Nephron progenitor cell (in vitro differentiated cells): ENCODE measurements at regions not wholly inside any gene's neighbourhood (a gene's known extent, or its start where the extent isn't known, plus 50 kb on each side); places are given as distances from the start of the nearest gene placed in this dataset.
A peak's percentile ranks its signal among the peaks of the same experiment; 100 is the strongest.
"Not testable (repeated sequence)": the region's sequence is repeated elsewhere in the genome, so short reads cannot be mapped to it uniquely, and the experiment has no call there.

Source experiments
- DNase-seq: peaks from one replicate; pipeline ENCODE4 v3.0.0; 2021
- H3K27ac Mint-ChIP-seq: 2 replicates; pipeline ENCODE4 v1.8.0; 2021; ENCODE audit warnings: mild to moderate bottlenecking, moderate library complexity, mixed read lengths
- H3K27me3 Mint-ChIP-seq: 2 replicates; pipeline ENCODE4 v1.8.0; 2021; ENCODE audit warnings: mild to moderate bottlenecking, low read depth, mixed read lengths; ENCODE audit not compliant: poor library complexity
- H3K36me3 Mint-ChIP-seq: 2 replicates; pipeline ENCODE4 v1.8.0; 2021; ENCODE audit warnings: low read depth, mixed read lengths
- H3K4me1 Mint-ChIP-seq: 2 replicates; pipeline ENCODE4 v1.8.0; 2021; ENCODE audit warnings: mixed read lengths
- H3K4me3 Mint-ChIP-seq: 2 replicates; pipeline ENCODE4 v1.8.0; 2021; ENCODE audit warnings: mild to moderate bottlenecking, moderate library complexity, mixed read lengths
- H3K9me3 Mint-ChIP-seq: 2 replicates; pipeline ENCODE4 v1.8.0; 2021; ENCODE audit warnings: mild to moderate bottlenecking, moderate library complexity, mixed read lengths
- CTCF ChIP-seq: fragments of 200-600 bp; sonication (generic); IDR thresholded peaks from 2 replicates; pipeline ENCODE4 v1.5.0; 2021; ENCODE audit warnings: antibody characterized with exemption

- DNase-seq: no peak
- Mint-ChIP-seq H3K27me3 (peaks cover 4% of the 10 kb centered on the region), H3K36me3 (peaks cover 22% of the 10 kb centered on the region), H3K9me3 (peaks cover 33% of the 10 kb centered on the region), H3K4me3 (no peak overlapping the region), H3K4me1 (peaks cover 53% of the 10 kb centered on the region), H3K27ac (peak overlapping the region; percentile 96)
- no peak for TF ChIP-seq CTCF
Measured at GRCh38 chr7:25597946-25598345, 369.7 kb upstream of the NPVF start.

- H3K4me1 Mint-ChIP-seq: peaks cover 48% of the 10 kb centered on the region
- no peak for TF ChIP-seq CTCF
- H3K36me3 Mint-ChIP-seq: peaks cover 19% of the 10 kb centered on the region
- peaks cover 4% of the 10 kb centered on the region for H3K27me3 Mint-ChIP-seq
- H3K9me3 Mint-ChIP-seq: peaks cover 36% of the 10 kb centered on the region
- H3K4me3 Mint-ChIP-seq: no peak overlapping the region
- no peak for DNase-seq
- H3K27ac Mint-ChIP-seq: no peak overlapping the region
Measured at GRCh38 chr7:25598765-25599164, 370.5 kb upstream of the NPVF start.

GRCh38 chr7:25600262-25600920 lies 372.1 kb upstream of the NPVF start:
- no peak overlapping the region for H3K4me3 Mint-ChIP-seq
- H3K27me3 Mint-ChIP-seq: peaks cover 4% of the 10 kb centered on the region
- H3K4me1 Mint-ChIP-seq: peaks cover 39% of the 10 kb centered on the region

GRCh38 chr7:25602730-25603426 lies 374.6 kb upstream of the NPVF start:
- Mint-ChIP-seq H3K4me3 (peak overlapping the region; percentile 66), H3K4me1 (peaks cover 17% of the 10 kb centered on the region), H3K9me3 (peaks cover 30% of the 10 kb centered on the region), H3K36me3 (peaks cover 12% of the 10 kb centered on the region)
- H3K27ac Mint-ChIP-seq, H3K27me3 Mint-ChIP-seq, DNase-seq: not testable (repeated sequence)

More at GRCh38 chr7:25600262-25600920, 372.1 kb upstream of the NPVF start:
- Mint-ChIP-seq H3K27ac (no peak overlapping the region), H3K9me3 (peaks cover 43% of the 10 kb centered on the region), H3K36me3 (peaks cover 22% of the 10 kb centered on the region)
- DNase-seq: no peak
- TF ChIP-seq CTCF: no peak

GRCh38 chr7:25603427-25603740 lies 375.1 kb upstream of the NPVF start:
- not testable (repeated sequence) for H3K27me3 Mint-ChIP-seq, H3K27ac Mint-ChIP-seq, DNase-seq
- Mint-ChIP-seq H3K4me1 (peaks cover 12% of the 10 kb centered on the region), H3K36me3 (peaks cover 12% of the 10 kb centered on the region), H3K9me3 (peaks cover 25% of the 10 kb centered on the region), H3K4me3 (peak overlapping the region; percentile 66)

DNA sequence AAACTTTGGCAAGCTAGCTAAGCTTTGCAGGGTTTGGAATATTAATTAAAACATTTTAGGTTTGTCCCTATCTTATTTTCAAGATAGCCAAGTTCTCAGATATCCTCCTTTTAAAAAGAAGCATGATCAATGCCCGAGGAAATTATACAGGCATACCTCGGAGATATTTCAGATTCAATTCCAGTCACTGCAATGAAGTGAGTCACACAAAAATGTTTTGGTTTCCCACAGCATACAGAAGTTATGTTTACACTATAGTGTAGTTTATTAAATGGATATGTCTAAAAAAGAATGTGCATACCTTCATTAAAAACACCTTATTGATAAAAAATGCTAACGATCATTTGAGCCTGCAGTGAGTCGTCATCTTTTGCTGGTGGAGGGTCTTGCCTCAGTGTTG lies 382.9 kb upstream of the NPVF start:
- Mint-ChIP-seq H3K4me1 (peaks cover 26% of the 10 kb centered on the region), H3K27me3 (no peaks in the 10 kb centered on the region)

More for the DNA sequence above, 382.9 kb upstream of the NPVF start:
- Mint-ChIP-seq H3K4me3 (no peak overlapping the region), H3K27ac (no peak overlapping the region), H3K36me3 (peaks cover 39% of the 10 kb centered on the region), H3K9me3 (peaks cover 59% of the 10 kb centered on the region)
- no peak for DNase-seq
- TF ChIP-seq CTCF: no peak
